Glomerular endothelial cell (primary cell): ENCODE measurements at regions not wholly inside any gene's neighbourhood (a gene's known extent, or its start where the extent isn't known, plus 50 kb on each side); places are given as distances from the start of the nearest gene placed in this dataset.

Source experiments
- DNase-seq: peaks from one replicate; pipeline ENCODE4 v3.0.0-alpha.2; 2011; ENCODE audit warnings: low read depth, low spot score; ENCODE audit errors: extremely low read depth

DNA sequence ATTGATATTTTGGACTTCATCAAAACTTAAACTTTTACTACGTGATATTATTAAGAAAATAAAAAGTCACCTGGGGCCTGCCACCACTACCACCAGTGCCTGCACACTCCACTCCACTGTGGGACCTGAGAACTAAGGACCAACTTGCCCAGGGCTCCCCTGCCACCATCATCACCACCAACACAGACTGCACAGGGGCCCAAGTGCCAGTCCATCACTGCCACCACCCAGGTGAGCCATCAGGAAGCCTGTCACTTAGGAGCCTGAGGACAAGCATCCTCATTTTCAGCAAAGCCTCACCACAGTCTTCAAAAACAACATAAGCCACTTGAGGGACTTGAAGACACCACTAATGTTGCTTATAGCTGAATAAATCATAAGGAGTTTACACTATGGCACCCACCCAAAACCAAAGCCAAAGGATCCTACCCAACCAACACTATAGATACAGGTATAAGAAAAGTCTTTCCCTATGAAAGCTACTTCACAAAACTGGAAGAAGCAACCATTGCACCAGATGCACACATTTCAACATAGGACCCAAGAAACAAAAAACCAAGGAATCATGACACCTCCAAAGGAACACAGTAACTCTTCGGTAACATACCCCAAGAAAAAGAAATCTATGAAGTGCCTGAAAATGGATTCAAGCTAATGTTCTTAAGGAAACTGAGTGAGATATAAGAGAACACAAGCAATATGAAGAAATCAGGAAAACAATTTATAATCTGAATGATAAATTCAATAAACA lies 73.6 kb upstream of the GNAZ start:
- DNase-seq: no peak

DNA sequence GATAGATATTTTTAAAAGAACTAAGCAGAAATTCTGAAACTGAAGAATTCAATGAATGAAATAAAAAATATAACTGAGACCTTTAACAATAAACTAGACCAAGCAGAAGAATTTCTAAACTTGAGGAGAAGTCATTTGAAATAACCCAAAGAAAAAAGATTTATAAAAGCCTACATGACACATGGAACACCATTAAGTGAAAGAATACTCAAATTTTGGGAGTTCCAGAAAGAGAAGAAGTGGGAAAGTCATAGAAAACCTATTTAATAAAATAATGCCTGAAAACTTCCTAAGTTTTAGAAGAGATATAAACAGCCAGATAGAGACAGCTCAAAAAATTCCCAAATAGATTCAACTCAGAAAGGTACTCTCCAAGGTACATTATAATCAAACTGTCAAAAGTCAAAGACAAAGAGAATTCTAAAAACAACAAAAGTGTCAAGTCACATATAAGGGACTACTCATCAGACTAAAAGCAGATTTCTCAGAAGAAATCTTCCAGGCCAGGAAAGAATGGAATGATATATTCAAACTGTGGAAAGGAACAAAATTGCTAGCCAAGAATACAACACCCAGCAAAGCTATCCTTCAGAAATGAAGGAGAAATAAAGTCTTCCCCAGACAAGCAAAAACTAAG lies 72.9 kb upstream of the GNAZ start:
- no peak for DNase-seq

DNA sequence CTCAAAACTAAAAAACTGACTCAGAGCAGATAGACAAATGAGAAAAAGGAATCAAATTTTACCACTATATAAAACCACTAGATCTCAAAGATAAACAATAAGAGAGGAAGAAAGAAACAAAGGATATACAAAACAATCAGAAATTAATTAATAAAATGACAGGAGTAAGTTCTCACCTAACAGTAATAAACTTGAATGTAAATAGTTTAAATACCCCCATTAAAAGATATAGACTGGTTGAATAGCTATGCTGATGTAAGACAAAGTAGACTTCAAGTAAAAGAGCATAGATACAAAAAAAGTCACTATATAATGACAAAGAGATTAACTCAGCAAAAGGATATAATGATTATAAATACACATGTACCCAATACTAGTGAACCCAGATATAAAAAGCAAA lies 72.3 kb upstream of the GNAZ start:
- DNase-seq: no peak

DNA sequence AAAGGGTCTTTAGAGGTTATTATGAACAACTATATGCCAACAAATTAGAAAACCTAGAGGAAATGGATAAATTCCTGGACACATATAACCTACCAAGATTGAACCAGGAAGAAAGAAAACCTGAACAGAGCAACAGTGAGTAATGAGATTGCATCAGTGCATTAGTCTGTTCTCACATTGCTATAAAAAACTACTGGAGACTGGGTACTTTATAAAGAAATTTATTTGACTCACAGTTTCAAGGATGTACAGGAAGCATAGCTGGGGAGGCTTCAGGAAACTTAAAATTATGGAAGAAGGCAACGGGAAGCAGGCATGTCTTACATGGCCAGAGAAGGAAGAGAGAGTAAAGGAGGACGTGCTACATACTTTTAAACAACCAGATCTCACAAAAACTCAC lies 70.8 kb upstream of the GNAZ start:
- no peak for DNase-seq

DNA sequence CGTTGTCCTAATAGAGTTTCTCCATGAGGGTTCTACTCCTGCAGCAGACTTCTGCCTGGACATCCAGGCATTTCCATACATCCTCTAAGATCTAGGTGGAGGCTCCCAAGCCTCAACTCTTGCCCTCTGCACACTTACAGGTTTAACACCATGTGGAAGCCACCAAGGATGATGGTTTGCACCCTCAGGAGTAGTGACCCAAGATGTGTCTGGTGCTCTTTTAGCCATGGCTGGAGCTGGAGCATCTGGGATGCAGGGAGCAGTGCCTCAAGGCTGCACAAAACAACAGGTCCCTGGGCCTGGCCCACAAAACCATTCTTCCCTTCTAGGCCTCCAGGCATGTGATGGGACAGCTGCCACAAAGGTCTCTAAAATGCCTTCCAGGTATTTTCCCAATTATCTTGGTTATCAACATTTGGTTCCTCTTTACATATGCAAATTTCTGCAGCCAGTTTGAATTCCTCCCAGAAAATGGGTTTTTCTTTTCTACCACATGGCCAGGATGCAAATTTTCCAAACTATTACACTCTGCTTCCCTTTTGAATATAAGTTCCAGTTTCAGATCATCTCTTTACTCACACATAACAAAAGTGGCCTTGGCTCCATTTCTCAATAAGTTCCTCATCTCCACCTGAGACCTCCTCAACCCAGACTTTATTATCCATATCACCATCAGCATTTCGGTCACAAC lies 69.5 kb upstream of the GNAZ start:
- DNase-seq: no peak

DNA sequence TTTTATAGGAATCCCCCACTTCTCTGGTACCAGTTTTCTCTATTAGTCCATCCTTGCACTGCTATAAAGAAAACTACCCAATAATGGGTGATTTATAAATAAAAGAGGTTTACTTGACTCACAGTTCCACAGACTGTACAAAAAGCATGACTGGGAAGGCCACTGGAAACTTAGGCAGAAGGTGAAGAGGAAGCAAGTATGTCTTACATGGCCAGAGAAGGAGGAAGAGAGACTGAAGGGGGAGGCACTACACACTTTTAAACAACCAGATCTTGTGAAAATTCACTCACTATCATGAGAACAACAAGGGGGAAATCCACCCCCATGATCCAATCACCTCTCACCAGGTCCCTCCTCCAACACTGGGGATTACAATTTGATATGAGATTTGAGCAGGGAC lies 68.9 kb upstream of the GNAZ start:
- no peak for DNase-seq

DNA sequence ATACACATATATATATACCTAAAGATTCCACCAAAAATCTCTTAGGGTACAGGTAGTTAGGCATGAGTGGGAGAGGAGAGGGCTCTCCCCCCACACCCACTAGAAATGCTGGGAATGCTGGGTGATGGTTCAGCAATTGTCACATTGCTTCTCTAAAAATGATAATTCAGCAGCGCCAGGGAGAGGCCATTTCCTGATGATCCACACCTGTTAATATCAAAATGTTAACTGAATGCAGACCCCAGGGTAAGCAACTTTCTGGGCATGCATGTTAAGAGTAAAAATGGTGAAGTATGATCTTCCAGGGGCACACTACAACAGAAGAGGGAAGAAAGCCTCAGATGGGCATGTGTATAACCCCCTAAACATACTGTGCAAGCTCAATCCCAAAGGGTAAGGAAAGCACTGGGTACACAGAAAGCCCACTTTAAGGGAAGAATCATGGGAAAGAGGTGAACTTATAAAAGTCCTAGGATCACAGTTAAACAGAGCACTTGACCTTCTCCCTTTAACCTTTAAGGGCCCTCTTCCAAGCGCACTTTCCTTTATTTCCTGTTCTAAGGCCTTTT lies 67.6 kb upstream of the GNAZ start:
- no peak for DNase-seq

DNA sequence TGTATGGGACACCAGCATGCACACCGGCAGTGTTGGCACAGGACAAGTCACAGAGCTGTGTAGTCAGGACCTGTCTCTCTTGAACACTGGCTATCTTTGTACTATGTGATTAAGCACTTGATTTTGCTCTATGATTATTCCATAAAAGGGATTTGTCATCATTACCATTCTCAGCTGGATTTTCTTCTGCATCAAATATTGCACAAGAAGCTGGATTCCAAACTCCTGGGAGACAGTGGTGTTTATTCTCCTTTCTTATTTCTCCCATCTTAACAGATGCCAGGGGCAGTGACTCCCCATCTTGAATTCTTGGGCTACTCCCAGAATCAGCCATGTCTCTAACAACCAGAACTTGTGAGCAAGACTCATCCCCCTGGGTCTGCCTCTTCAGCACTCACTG lies 62.5 kb upstream of the GNAZ start:
- DNase-seq: no peak

DNA sequence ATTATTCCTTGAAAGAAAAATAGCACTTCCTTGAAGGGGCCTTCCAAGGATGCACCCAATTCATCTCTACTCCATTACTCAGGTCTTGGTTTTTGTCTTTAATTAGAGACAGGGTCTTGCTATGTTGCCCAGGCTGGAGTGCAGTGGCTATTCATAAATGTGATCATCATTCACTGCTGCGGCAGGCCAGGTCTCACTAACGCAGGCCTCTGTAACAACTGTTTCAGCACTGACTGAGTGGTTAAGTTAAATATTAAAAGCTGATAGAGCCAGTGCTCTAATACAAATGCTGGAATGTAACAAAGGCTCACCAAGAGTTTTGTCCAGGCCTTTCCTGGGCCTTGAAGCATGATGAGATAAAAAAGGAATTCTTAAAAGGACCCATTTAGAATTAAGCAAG lies 61.4 kb upstream of the GNAZ start:
- DNase-seq: no peak
